ENCODE measurements at regions not wholly inside any gene's neighbourhood (a gene's known extent, or its start where the extent isn't known, plus 50 kb on each side); places are given as distances from the start of the nearest gene placed in this dataset.

DNA sequence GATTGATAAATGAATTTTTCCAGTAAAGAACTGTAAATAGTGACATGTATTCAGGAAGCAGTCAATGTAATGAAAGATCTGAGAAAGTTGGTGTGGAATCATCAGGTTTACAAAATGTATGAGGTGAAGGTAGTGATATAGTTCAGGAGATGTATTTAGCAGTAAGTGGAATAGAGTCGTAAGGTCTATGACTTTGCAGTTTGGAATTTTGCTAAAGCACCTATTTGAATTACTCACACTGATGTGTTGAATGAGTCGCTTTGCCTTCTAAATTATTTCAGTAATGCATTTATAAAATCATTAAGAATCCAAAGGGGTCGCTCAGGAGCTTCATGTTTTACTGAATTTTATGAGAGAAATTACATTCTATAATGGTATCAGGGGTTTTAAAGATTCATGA lies 713.7 kb downstream of the DSC3 start:
- ATAC-seq = no peak
- TF ChIP-seq ZNF70 (CRISPR knock-in tag; IDR thresholded peaks at IDR 0.05) (no peak), ISL1 (CRISPR knock-in tag; IDR thresholded peaks at IDR 0.05) (no peak), ZNF565 (CRISPR knock-in tag; conservative IDR thresholded peaks at IDR 0.05; ENCODE audit: low read depth) (no peak), BACH2 (CRISPR knock-in tag; IDR thresholded peaks at IDR 0.05; ENCODE audit: borderline replicate concordance) (no peak), PPARA (CRISPR knock-in tag; IDR thresholded peaks at IDR 0.05; ENCODE audit: borderline replicate concordance) (no peak), ZNF8 (CRISPR knock-in tag; IDR thresholded peaks at IDR 0.05) (no peak), RARB (CRISPR knock-in tag; IDR thresholded peaks at IDR 0.05) (no peak), SNAI2 (CRISPR knock-in tag; IDR thresholded peaks at IDR 0.05) (no peak), ARNTL (CRISPR knock-in tag; IDR thresholded peaks at IDR 0.05; ENCODE audit: borderline replicate concordance, low read depth) (no peak)
- TF ChIP-seq, protein P1, sequence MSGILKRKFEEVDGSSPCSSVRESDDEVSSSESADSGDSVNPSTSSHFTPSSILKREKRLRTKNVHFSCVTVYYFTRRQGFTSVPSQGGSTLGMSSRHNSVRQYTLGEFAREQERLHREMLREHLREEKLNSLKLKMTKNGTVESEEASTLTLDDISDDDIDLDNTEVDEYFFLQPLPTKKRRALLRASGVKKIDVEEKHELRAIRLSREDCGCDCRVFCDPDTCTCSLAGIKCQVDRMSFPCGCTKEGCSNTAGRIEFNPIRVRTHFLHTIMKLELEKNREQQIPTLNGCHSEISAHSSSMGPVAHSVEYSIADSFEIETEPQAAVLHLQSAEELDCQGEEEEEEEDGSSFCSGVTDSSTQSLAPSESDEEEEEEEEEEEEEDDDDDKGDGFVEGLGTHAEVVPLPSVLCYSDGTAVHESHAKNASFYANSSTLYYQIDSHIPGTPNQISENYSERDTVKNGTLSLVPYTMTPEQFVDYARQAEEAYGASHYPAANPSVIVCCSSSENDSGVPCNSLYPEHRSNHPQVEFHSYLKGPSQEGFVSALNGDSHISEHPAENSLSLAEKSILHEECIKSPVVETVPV (CRISPR knock-in tag; IDR thresholded peaks at IDR 0.05) = no peak
- TF ChIP-seq, protein P2, sequence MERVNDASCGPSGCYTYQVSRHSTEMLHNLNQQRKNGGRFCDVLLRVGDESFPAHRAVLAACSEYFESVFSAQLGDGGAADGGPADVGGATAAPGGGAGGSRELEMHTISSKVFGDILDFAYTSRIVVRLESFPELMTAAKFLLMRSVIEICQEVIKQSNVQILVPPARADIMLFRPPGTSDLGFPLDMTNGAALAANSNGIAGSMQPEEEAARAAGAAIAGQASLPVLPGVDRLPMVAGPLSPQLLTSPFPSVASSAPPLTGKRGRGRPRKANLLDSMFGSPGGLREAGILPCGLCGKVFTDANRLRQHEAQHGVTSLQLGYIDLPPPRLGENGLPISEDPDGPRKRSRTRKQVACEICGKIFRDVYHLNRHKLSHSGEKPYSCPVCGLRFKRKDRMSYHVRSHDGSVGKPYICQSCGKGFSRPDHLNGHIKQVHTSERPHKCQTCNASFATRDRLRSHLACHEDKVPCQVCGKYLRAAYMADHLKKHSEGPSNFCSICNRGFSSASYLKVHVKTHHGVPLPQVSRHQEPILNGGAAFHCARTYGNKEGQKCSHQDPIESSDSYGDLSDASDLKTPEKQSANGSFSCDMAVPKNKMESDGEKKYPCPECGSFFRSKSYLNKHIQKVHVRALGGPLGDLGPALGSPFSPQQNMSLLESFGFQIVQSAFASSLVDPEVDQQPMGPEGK (CRISPR knock-in tag; IDR thresholded peaks at IDR 0.05; ENCODE audit: borderline replicate concordance) = no peak

DNA sequence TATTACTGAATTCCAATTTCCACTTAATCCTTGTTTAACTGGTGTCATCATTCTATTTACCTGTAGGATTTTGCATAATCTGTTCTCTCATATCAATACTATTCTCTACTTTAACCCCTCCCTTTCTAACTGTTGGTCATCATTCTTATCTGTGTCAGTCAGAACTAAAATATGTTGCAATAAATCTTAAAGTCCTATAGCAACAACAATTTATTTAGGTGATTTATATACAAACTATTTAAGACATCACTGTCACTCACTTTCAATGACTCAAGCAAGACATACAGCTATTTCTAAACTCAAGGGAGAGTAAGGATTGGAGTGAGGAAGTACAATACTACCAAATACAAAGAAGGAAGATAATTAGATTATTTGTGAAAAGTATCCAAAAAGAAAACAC lies 740.4 kb downstream of the DSC3 start:
- no peak for TF ChIP-seq ARNTL (CRISPR knock-in tag; IDR thresholded peaks at IDR 0.05; ENCODE audit: borderline replicate concordance, low read depth)
- no peak for TF ChIP-seq ZFP30 (CRISPR knock-in tag; IDR thresholded peaks at IDR 0.05)
- TF ChIP-seq, protein P3, sequence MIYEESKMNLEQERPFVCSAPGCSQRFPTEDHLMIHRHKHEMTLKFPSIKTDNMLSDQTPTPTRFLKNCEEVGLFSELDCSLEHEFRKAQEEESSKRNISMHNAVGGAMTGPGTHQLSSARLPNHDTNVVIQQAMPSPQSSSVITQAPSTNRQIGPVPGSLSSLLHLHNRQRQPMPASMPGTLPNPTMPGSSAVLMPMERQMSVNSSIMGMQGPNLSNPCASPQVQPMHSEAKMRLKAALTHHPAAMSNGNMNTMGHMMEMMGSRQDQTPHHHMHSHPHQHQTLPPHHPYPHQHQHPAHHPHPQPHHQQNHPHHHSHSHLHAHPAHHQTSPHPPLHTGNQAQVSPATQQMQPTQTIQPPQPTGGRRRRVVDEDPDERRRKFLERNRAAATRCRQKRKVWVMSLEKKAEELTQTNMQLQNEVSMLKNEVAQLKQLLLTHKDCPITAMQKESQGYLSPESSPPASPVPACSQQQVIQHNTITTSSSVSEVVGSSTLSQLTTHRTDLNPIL (CRISPR knock-in tag; IDR thresholded peaks at IDR 0.05; ENCODE audit: low read depth) = no peak
- TF ChIP-seq ZC3H10 (CRISPR knock-in tag; IDR thresholded peaks at IDR 0.05) = no peak
- TF ChIP-seq ESRRG (CRISPR knock-in tag; IDR thresholded peaks at IDR 0.05) = no peak
- TF ChIP-seq ZNF70 (CRISPR knock-in tag; IDR thresholded peaks at IDR 0.05) = no peak
- TF ChIP-seq PPARA (CRISPR knock-in tag; IDR thresholded peaks at IDR 0.05; ENCODE audit: borderline replicate concordance) = no peak
- no peak for TF ChIP-seq ZNF8 (CRISPR knock-in tag; IDR thresholded peaks at IDR 0.05)
- TF ChIP-seq, protein P4, sequence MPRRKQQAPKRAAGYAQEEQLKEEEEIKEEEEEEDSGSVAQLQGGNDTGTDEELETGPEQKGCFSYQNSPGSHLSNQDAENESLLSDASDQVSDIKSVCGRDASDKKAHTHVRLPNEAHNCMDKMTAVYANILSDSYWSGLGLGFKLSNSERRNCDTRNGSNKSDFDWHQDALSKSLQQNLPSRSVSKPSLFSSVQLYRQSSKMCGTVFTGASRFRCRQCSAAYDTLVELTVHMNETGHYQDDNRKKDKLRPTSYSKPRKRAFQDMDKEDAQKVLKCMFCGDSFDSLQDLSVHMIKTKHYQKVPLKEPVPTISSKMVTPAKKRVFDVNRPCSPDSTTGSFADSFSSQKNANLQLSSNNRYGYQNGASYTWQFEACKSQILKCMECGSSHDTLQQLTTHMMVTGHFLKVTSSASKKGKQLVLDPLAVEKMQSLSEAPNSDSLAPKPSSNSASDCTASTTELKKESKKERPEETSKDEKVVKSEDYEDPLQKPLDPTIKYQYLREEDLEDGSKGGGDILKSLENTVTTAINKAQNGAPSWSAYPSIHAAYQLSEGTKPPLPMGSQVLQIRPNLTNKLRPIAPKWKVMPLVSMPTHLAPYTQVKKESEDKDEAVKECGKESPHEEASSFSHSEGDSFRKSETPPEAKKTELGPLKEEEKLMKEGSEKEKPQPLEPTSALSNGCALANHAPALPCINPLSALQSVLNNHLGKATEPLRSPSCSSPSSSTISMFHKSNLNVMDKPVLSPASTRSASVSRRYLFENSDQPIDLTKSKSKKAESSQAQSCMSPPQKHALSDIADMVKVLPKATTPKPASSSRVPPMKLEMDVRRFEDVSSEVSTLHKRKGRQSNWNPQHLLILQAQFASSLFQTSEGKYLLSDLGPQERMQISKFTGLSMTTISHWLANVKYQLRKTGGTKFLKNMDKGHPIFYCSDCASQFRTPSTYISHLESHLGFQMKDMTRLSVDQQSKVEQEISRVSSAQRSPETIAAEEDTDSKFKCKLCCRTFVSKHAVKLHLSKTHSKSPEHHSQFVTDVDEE (CRISPR knock-in tag; IDR thresholded peaks at IDR 0.05) = no peak
- TF ChIP-seq GLIS3 (CRISPR knock-in tag; IDR thresholded peaks at IDR 0.05) = no peak
- TF ChIP-seq, protein P2 (CRISPR knock-in tag; IDR thresholded peaks at IDR 0.05; ENCODE audit: borderline replicate concordance) = no peak
- no peak for TF ChIP-seq TOX (CRISPR knock-in tag; IDR thresholded peaks at IDR 0.05; ENCODE audit: borderline replicate concordance)
- ATAC-seq = no peak

DNA sequence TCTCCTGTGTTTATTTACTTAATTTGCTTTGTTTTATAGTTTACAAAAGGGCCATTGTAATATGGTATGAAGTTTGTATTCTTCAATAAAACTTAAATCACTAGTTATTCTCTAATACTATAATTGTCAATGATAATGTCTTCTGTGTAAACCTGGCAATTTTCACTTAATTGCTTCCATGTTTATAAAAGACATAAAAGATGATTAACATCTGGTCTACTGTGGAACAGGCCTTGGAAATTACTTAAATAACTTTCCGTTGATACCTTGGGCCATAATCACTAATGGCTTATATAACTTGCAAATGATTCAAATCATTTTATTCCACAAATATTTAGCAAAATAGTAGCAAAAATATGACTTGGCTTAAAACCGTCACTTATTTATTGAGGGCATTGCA lies 743.8 kb downstream of the DSC3 start:
- ATAC-seq = no peak
- TF ChIP-seq ISL1 (CRISPR knock-in tag; IDR thresholded peaks at IDR 0.05) (0 out of 2 replicates have a peak, but pooled peaks have one; percentile 61), TCF4 (CRISPR knock-in tag; IDR thresholded peaks at IDR 0.05; ENCODE audit: borderline replicate concordance) (peak; percentile 81; the same call in 1 of the 2 replicates)
- TF ChIP-seq, protein P4 (CRISPR knock-in tag; IDR thresholded peaks at IDR 0.05) = no peak

All from SK-N-SH treated with all-trans-retinoic acid at 6 μM for 48 hours (cell line).